Cardiac fibroblast (primary cell): ENCODE measurements at regions not wholly inside any gene's neighbourhood (a gene's known extent, or its start where the extent isn't known, plus 50 kb on each side); places are given as distances from the start of the nearest gene placed in this dataset.

Experiments used
- DNase-seq, 2 donors: peaks; one replicate each; pipeline versions ENCODE4 v3.0.0 to v3.0.0-alpha.2; 2010; ENCODE audit warnings: low read depth in 2 of 2
- H3K4me3 ChIP-seq, 2 donors: replicated peaks in 1 of 2; 1 replicate in 1 of 2; 2 replicates in 1 of 2; pipeline ENCODE4 v1.5.1; 2011; ENCODE audit warnings: low read depth in 2 of 2, low read length in 2 of 2, mild to moderate bottlenecking in 2 of 2, moderate library complexity in 1 of 2
- CTCF ChIP-seq: IDR thresholded peaks from one replicate; pipeline ENCODE4 v1.5.1; 2011; ENCODE audit warnings: low read depth, mild to moderate bottlenecking, low read length, inconsistent platforms

- no peak overlapping the region for H3K4me3 ChIP-seq
- TF ChIP-seq CTCF = no peak
- DNase-seq = no peak
These were observed 537.5 kb upstream of the WWC1 start for GRCh38 chr5:167753725-167754490.

GRCh38 chr5:167754501-167755021 is 536.9 kb upstream of the WWC1 start:
- peak in 1 of 2 donors; percentile 6 for DNase-seq
- TF ChIP-seq CTCF = no peak
- H3K4me3 ChIP-seq = no peak overlapping the region

GRCh38 chr5:167755420-167755819 is 536.0 kb upstream of the WWC1 start:
- no peak for DNase-seq

GRCh38 chr5:167759057-167759821 is 532.2 kb upstream of the WWC1 start:
- no peak for TF ChIP-seq CTCF
- no peak overlapping the region for H3K4me3 ChIP-seq
- peak; percentile 20 to 75 for DNase-seq

More at GRCh38 chr5:167755420-167755819, 536.0 kb upstream of the WWC1 start:
- no peak for TF ChIP-seq CTCF
- no peak overlapping the region for H3K4me3 ChIP-seq

- DNase-seq = peak; percentile 54 to 63
- TF ChIP-seq CTCF = no peak
- no peak overlapping the region for H3K4me3 ChIP-seq
These were observed 527.7 kb upstream of the WWC1 start for GRCh38 chr5:167763772-167764171.

- DNase-seq = no peak
- H3K4me3 ChIP-seq = no peak overlapping the region
- no peak for TF ChIP-seq CTCF
These were observed 526.7 kb upstream of the WWC1 start for GRCh38 chr5:167764641-167765289.
